ENCODE measurements at regions not wholly inside any gene's neighbourhood (a gene's known extent, or its start where the extent isn't known, plus 50 kb on each side); places are given as distances from the start of the nearest gene placed in this dataset.

- Histone ChIP-seq H3K4me3 (no peak overlapping the region), H3K27me3 (no peaks in the 10 kb centered on the region), H3K4me1 (no peaks in the 10 kb centered on the region), H3K9me3 (no peaks in the 10 kb centered on the region), H3K36me3 (no peaks in the 10 kb centered on the region), H3K27ac (no peak overlapping the region)
- intact Hi-C loops (cut with DNase I; ENCODE audit: low total_unique reads): no loop called here
- no peak for TF ChIP-seq CTCF (IDR thresholded peaks at IDR 0.05 in 4 of 5, conservative IDR thresholded peaks at IDR 0.05 in 1 of 5)
- no peak for TF ChIP-seq POLR2A (IDR thresholded peaks at IDR 0.05)
- DNase-seq (no peak), ATAC-seq (no peak)
- in situ Hi-C loops (cut with MboI; ENCODE audit: low sequenced_read_pairs in 4 of 4): no loop called here
Observed at GRCh38 chr7:110386006-110386405, 704.9 kb upstream of the LRRN3 start.

- H3K27ac ChIP-seq: no peak overlapping the region
- H3K9me3 ChIP-seq: no peaks in the 10 kb centered on the region
- DNase-seq (no peak), ATAC-seq (no peak)
- no peaks in the 10 kb centered on the region for H3K36me3 ChIP-seq
- no peaks in the 10 kb centered on the region for H3K27me3 ChIP-seq
- H3K4me1 ChIP-seq: no peaks in the 10 kb centered on the region
- in situ Hi-C loops (cut with MboI; ENCODE audit: low sequenced_read_pairs in 4 of 4): no loop called here
- no peak overlapping the region for H3K4me3 ChIP-seq
- TF ChIP-seq CTCF (IDR thresholded peaks at IDR 0.05 in 4 of 5, conservative IDR thresholded peaks at IDR 0.05 in 1 of 5) (no peak), POLR2A (IDR thresholded peaks at IDR 0.05) (no peak)
- intact Hi-C loops (cut with DNase I; ENCODE audit: low total_unique reads): no loop called here
Observed at GRCh38 chr7:110386913-110387312, 704.0 kb upstream of the LRRN3 start.

- DNase-seq (no peak), ATAC-seq (no peak)
- TF ChIP-seq CTCF (IDR thresholded peaks at IDR 0.05 in 4 of 5, conservative IDR thresholded peaks at IDR 0.05 in 1 of 5): no peak
- no peak for TF ChIP-seq POLR2A (IDR thresholded peaks at IDR 0.05)
- Histone ChIP-seq H3K9me3 (no peaks in the 10 kb centered on the region), H3K4me1 (no peaks in the 10 kb centered on the region), H3K27me3 (no peaks in the 10 kb centered on the region), H3K36me3 (no peaks in the 10 kb centered on the region), H3K27ac (no peak overlapping the region), H3K4me3 (no peak overlapping the region)
- intact Hi-C loops (cut with DNase I; ENCODE audit: low total_unique reads) (no loop called here), in situ Hi-C loops (cut with MboI; ENCODE audit: low sequenced_read_pairs in 4 of 4) (no loop called here)
Observed at GRCh38 chr7:110387689-110388088, 703.2 kb upstream of the LRRN3 start.

GRCh38 chr7:110388457-110388856 is 702.5 kb upstream of the LRRN3 start:
- in situ Hi-C loops (cut with MboI; ENCODE audit: low sequenced_read_pairs in 4 of 4) (no loop called here), intact Hi-C loops (cut with DNase I; ENCODE audit: low total_unique reads) (no loop called here)
- no peaks in the 10 kb centered on the region for H3K9me3 ChIP-seq
- no peak overlapping the region for H3K27ac ChIP-seq
- no peak for ATAC-seq
- H3K36me3 ChIP-seq: no peaks in the 10 kb centered on the region
- H3K4me3 ChIP-seq: no peak overlapping the region
- H3K4me1 ChIP-seq: no peaks in the 10 kb centered on the region
- no peaks in the 10 kb centered on the region for H3K27me3 ChIP-seq
- DNase-seq: no peak
- TF ChIP-seq POLR2A (IDR thresholded peaks at IDR 0.05) (no peak), CTCF (IDR thresholded peaks at IDR 0.05 in 4 of 5, conservative IDR thresholded peaks at IDR 0.05 in 1 of 5) (no peak)

GRCh38 chr7:110396021-110396420 is 694.9 kb upstream of the LRRN3 start:
- no peaks in the 10 kb centered on the region for H3K9me3 ChIP-seq
- H3K36me3 ChIP-seq: no peaks in the 10 kb centered on the region
- no peak overlapping the region for H3K27ac ChIP-seq
- ATAC-seq (no peak), DNase-seq (no peak)
- H3K4me3 ChIP-seq: no peak overlapping the region
- TF ChIP-seq POLR2A (IDR thresholded peaks at IDR 0.05) (no peak), CTCF (IDR thresholded peaks at IDR 0.05 in 4 of 5, conservative IDR thresholded peaks at IDR 0.05 in 1 of 5) (no peak)
- H3K27me3 ChIP-seq: no peaks in the 10 kb centered on the region
- intact Hi-C loops (cut with DNase I; ENCODE audit: low total_unique reads): no loop called here
- in situ Hi-C loops (cut with MboI; ENCODE audit: low sequenced_read_pairs in 4 of 4): no loop called here
- no peaks in the 10 kb centered on the region for H3K4me1 ChIP-seq
